HG02798 (cell line): ENCODE measurements at regions not wholly inside any gene's neighbourhood (a gene's known extent, or its start where the extent isn't known, plus 50 kb on each side); places are given as distances from the start of the nearest gene placed in this dataset.

ENCODE experiments used
- ATAC-seq: cut with Tn5 transposase; IDR thresholded peaks from one replicate; pipeline ENCODE4 v1.9.1; 2021; ENCODE audit warnings: mild to moderate bottlenecking; ENCODE audit not compliant: unreplicated experiment, poor library complexity

DNA sequence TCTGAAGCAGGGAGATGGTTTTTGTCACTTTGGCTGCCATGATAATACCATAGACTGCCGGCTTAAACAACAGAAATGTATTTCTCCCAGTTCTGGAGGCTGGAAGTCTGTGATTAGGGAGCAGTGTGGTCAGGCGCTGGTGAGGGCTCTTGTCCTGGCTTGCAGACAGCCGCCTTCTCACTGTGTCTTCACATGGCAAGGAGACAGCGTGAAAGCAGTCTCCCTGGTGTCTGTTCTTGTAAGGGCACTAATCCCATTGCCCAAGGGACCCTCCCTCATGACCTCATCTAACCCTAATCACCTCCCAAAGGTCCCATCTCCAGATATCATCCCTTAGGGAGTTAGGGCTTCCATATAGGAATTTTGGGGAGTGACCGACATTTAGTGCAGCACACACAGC lies 167.0 kb downstream of the ENGASE start:
- no peak for ATAC-seq

DNA sequence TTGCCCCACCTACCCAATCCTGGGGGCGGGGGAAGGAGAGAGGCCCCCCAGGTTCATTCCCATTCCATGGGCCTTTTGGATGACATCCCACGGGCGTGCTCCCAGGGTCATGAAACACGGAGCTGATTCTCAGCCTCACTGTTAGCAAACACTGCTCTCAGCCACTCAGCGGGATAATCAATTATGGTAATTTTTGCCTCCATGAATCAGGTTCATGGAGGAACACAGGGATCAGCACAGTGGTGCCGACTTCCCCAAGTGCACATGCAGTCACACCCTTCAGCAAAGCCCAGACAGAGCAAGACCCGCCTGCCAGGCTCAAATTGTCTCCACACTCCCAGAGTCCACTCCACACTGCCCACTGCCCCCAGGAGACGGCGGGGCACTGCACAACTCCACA lies 164.6 kb downstream of the ENGASE start:
- ATAC-seq, result no peak

GRCh38 chr17:79237448-79238053 lies 162.9 kb downstream of the ENGASE start:
- no peak for ATAC-seq

GRCh38 chr17:79235808-79236207 lies 161.2 kb downstream of the ENGASE start:
- ATAC-seq, result no peak

DNA sequence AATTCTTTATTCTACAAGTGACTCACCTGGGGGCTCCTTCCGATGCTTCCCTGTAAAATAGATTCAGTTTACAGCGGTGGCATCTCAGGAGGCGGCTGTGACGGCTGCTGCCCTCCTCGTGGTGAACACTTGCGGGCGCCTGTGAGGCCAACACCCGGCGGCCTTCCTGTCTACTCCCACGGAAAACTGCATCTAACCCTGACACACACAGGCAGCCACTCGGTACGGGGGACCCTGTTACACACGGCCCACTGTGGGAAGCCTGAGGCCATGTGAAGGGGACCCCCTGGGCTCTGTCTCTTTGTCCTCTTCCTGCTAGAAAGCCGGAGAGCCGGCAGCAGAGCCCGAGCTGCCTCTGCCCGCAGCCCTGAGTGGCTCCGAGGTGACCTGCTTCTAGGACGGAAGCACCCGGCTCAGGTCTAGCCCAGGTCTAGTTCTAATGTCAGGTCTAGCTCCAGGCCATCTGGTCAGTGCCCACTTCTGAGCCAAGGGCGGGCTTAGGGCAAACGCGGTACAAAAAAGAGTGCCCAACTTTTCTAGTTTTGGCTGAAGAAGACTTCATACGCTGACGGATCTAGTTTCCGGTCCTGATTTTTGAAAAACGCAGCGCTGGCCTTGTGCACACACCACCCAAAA lies 159.4 kb downstream of the ENGASE start:
- no peak for ATAC-seq

DNA sequence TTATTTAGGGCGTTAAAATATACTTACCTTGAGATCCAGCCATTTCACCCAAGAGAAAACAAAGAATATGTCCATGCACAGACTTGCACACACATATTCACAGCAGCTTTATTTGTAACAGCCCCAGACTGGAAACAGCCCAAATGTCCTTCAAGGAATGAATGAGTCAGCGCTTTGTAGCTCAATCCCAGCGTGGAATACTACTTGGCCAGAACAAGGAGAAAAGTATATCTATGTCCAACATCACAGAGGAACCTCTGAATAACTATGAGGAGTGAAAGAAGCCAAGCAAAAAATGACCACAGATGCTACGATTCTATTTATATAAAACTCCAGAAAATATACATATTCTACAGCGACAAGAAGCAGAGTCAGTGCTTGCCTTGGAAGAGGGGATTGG lies 158.3 kb downstream of the ENGASE start:
- no peak for ATAC-seq

DNA sequence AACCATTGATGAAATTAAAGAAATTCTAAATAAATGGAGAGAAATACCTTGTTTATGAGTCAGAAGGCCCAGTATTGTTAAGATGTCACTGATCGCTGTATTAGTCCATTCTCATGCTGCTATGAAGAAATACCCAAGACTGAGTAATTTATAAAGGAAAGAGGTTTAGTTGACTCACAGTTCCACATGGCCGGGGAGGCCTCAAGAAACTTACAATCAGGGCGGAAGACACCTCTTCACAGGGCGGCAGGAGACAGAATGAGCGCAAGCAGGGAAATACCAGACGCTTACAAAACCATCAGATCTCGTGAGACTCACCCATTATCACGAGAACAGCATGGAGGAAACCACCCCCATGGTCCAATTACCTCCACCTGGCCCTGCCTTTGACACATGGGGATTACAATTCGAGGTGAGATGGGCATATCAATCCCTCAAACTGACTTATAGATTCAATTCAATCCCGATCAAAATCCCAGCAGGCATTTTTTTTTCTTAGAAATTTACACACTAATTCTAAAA lies 157.2 kb downstream of the ENGASE start:
- ATAC-seq, result no peak

- no peak for ATAC-seq
Measured at GRCh38 chr17:79230576-79230975, 156.0 kb downstream of the ENGASE start.

DNA sequence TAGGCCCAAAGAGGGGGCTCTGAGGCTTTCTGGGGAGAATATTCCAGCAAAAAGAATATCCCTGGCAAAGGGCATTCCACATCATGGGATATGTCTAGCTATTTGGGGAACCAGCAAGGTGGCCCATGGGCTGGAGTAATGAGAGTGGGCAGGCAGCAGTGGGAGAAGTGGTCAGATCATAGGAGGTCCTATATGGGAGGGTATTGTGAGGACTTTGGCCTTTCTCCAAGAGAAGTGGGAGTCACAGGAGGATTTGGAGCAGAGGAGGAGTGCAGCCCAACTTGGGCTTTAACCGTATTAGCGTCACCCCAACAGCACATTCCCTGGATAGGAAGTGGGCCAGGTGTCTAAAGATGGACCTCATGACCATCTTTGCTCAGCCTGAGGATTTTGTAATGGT lies 151.4 kb downstream of the ENGASE start:
- ATAC-seq, result no peak

- no peak for ATAC-seq
Measured at GRCh38 chr17:79224903-79225302, 150.3 kb downstream of the ENGASE start.

DNA sequence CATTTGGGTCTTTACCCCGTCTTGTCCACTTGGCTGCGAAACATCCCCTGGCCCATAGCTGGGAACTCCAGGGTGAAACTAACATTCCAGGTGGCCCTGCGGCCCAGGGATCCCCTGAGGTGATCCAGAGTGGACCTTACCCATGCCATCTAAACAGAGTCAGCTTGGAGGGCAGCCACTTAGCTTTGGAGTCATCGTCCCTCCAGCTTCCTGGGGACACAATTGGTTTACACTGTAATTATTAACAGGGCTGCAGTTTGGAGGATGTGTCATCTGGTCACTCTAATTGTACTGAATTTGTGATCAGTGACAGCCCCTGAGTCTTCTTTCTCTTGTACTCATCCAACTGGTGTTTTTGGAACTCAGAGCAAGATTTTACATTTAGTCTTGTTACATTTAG lies 149.9 kb downstream of the ENGASE start:
- ATAC-seq, result no peak

GRCh38 chr17:79223953-79224352 lies 149.3 kb downstream of the ENGASE start:
- ATAC-seq, result no peak

GRCh38 chr17:79223471-79223870 lies 148.8 kb downstream of the ENGASE start:
- ATAC-seq, result no peak

GRCh38 chr17:79221597-79221996 lies 147.0 kb downstream of the ENGASE start:
- ATAC-seq, result no peak

- ATAC-seq, result no peak
Measured at GRCh38 chr17:79220713-79221291, 146.2 kb downstream of the ENGASE start.

- ATAC-seq, result no peak
Measured at GRCh38 chr17:79220201-79220712, 145.6 kb downstream of the ENGASE start.

DNA sequence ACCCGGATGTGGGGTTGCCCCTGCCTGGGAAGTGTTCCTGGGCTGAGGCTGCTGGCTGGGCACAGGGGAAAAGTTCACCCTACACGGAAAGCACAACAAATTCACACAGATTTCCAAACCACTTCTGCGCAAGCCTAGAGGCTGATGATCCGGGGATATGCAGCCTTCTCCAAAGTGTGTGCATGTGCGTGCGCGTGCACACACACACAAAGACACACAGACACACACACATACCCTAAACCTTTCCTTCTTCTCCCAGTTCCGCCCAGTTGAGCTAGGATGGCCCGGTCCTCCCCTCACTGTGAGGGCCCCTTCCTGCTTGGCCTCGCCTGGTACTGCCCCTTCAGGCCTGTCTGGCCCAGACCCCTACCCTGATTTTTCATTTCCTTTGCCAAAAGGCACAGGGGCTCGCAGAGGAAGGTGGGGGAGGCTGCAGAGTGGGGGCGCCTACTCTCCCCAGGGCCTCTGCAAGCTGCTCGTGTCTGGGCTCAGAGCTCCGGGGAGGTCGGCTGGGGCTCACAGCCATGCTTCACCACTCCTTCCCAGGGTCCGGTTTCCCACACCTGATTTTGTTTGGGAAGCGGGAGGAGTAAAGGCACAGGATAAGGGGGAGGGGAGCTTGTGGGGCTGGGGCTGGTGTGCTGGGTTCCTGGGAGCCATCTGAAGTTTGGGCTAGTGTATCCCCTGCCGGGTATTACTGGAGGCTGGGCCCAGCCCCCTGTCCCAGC lies 144.7 kb downstream of the ENGASE start:
- no peak for ATAC-seq

DNA sequence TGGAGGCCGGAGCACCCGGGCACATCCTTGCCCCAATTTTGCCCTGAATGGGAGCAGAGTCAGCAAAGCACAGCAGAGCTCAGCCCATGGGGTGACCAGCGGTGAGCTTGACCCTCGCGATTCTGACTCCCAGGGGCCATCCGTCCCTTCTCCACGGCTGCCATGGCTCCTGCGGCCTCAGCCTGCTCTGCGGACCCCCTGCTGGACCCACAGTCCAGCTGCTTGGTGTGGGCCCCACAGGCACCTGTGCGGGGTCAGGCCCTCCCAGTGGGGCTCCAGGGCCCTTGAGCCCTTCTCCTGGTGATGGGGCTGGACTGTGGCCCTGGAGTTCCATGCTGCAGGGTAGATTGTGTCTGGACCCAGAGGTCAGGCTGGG lies 144.2 kb downstream of the ENGASE start:
- no peak for ATAC-seq

DNA sequence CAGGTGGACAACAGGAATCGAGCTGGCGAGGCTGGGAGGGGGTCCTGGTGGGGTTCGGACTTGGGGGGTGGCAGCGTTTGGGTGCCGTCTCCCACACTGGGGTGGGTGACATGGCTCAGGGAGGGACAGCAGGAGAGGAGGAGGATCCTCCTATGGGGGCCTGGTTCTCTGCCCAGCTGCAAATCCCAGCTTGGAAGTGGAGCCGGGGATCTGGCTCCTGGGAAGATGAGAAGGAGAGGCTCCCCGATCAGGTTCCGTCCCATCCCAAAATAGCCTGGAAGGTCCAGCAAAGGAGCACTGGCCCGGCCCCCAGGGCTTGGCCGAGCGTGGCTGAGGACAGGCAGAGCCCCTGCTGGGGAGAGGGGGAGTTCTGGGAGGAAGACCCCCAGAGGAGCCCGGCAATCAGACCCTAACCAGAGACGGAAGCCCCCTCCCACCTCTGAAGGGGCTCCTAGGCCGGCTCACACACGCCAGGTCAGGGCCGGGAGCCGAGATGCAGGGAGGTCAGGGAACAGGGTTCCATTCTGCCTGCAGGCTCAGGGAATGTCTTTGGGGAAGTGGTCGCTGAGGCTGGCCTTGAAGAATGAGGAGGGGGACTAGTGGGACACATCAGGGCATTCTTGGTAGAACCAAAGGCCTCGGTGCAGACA lies 143.7 kb downstream of the ENGASE start:
- ATAC-seq, result no peak

- no peak for ATAC-seq
Measured at GRCh38 chr17:79217473-79218135, 143.0 kb downstream of the ENGASE start.
